Ovary (tissue), 7 donors: ENCODE measurements at regions not wholly inside any gene's neighbourhood (a gene's known extent, or its start where the extent isn't known, plus 50 kb on each side); places are given as distances from the start of the nearest gene placed in this dataset.

Experiments used
- DNase-seq, 5 donors: peaks; one replicate each; pipeline ENCODE4 v3.0.0-alpha.2; 2019 to 2020
- H3K27ac ChIP-seq, 2 donors: fragments of 200-600 bp; one replicate each; pipeline versions ENCODE4 v1.5.1 to v1.8.0; 2019 to 2022
- H3K27me3 ChIP-seq: fragments of 200-600 bp; one replicate; pipeline ENCODE4 v1.8.0; 2022
- H3K36me3 ChIP-seq: fragments of 200-600 bp; sonication (generic); one replicate; pipeline ENCODE4 v1.5.1; 2019
- H3K4me1 ChIP-seq: one replicate; pipeline ENCODE4 v1.8.1; 2013; ENCODE audit warnings: mild to moderate bottlenecking, moderate library complexity; ENCODE audit not compliant: insufficient read depth
- H3K4me3 ChIP-seq: fragments of 200-600 bp; sonication (generic); one replicate; pipeline ENCODE4 v1.5.1; 2017
- H3K9me3 ChIP-seq, 2 donors: fragments of 200-600 bp in 1 of 2; sonication (generic) in 1 of 2; one replicate each; pipeline versions ENCODE4 v1.5.1 to v1.8.1; 2013 to 2019; ENCODE audit warnings: mild to moderate bottlenecking in 1 of 2, moderate library complexity in 1 of 2
- EP300 ChIP-seq: sonication (generic); formaldehyde crosslinking; IDR thresholded peaks from one replicate; pipeline ENCODE4 v1.6.1; 2017; ENCODE audit warnings: antibody characterized with exemption
- POLR2A ChIP-seq: fragments of 450-650 bp; IDR thresholded peaks from one replicate; pipeline ENCODE4 v1.6.1; 2017; ENCODE audit warnings: antibody characterized with exemption, mild to moderate bottlenecking, moderate library complexity
- WGBS, 3 donors: extraction: QIAGEN DNeasy Blood & Tissue Kit in 1 of 3; methylation state at CpG; one replicate each; pipeline versions ENCODE4 v1.1.5 to v1.1.7; 2013 to 2017; 5-methylcytosine and 5-hydroxymethylcytosine counted together
- intact Hi-C, 4 donors: fragments of 100-400 bp; cut with DNase I; formaldehyde crosslinking; loops; one replicate each; pipeline versions ENCODE4 v1.11.0 to v1.15.1; 2022 to 2023
- TF ChIP-seq, protein P1 (sequence below), 3 donors: fragments of 450-650 bp in 2 of 3; fragments of 200-600 bp in 1 of 3; IDR thresholded peaks; one replicate each; pipeline versions ENCODE4 v1.5.1 to v1.8.0; 2016 to 2022; ENCODE audit warnings: antibody characterized with exemption in 3 of 3, mild to moderate bottlenecking in 1 of 3
- donor health status: DM: no; HTN: no; CAD: no; lungs with moderate emphysema.
- donor health status: DM: no; HTN: no; CAD: no.
- donor health status: Bipolar disorder and iron deficiency.
- donor health status: DM: no; HTN: no; CAD: no.
- donor health status: DM: yes; HTN: yes; CAD: no.

DNA sequence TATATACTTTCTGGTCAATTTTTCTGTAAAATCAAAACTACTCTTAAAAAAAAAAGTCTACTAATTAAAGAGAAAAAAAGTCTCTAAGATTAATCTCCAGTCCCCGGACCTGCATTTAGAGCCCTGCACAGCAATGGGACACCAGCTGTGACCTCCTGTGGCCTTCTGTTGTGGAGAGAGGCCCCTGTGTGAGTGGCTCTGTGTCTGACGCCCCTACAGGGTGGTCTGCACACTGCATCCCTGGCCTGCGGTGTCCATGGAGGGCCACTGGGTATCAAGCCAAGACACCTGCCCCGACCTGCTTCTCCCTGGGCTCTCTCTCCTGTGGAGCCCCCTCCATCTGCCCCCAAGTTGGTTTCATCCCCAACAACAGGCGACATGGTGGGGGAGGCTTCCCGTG is 248.0 kb upstream of the DIO3 start:
- H3K4me3 ChIP-seq = no peak overlapping the region
- TF ChIP-seq POLR2A (no peak), EP300 (no peak)
- TF ChIP-seq, protein P1, sequence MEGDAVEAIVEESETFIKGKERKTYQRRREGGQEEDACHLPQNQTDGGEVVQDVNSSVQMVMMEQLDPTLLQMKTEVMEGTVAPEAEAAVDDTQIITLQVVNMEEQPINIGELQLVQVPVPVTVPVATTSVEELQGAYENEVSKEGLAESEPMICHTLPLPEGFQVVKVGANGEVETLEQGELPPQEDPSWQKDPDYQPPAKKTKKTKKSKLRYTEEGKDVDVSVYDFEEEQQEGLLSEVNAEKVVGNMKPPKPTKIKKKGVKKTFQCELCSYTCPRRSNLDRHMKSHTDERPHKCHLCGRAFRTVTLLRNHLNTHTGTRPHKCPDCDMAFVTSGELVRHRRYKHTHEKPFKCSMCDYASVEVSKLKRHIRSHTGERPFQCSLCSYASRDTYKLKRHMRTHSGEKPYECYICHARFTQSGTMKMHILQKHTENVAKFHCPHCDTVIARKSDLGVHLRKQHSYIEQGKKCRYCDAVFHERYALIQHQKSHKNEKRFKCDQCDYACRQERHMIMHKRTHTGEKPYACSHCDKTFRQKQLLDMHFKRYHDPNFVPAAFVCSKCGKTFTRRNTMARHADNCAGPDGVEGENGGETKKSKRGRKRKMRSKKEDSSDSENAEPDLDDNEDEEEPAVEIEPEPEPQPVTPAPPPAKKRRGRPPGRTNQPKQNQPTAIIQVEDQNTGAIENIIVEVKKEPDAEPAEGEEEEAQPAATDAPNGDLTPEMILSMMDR (IDR thresholded peaks at IDR 0.05) = no peak
- H3K9me3 ChIP-seq = no peaks in the 10 kb centered on the region
- DNase-seq = no peak
- 62 to 79% (median 72%) methylated on average over 6 of the region's 6 CpGs for WGBS, 3 donors
- intact Hi-C loops = no loop called here
- no peaks in the 10 kb centered on the region for H3K36me3 ChIP-seq
- H3K27ac ChIP-seq = no peak overlapping the region
- H3K4me1 ChIP-seq = no peaks in the 10 kb centered on the region
- no peaks in the 10 kb centered on the region for H3K27me3 ChIP-seq

DNA sequence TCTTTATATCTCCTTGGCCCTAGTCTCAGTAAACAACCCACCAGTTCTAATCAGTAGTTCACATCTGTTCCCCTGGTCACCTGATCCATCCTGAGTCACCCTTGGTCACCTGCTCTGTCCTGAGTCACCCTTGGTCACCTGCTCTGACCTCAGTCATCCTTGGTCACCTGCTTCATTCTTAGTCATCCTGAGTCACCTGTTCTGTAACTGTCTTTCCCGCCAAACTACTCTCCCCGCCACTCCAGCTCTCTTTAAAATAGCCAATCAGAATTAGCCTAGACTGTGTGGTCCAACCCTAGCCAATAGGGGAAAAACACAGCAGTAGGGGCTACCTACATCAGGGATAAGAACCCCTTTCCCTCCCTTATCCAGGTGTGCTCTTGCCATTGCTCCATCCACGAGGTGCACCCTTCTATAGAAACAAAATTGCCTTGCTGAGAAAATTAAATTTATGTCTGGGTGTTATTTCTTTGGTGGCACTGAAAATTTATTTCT is 245.4 kb upstream of the DIO3 start:
- H3K9me3 ChIP-seq = no peaks in the 10 kb centered on the region
- TF ChIP-seq EP300 (no peak), POLR2A (no peak)
- TF ChIP-seq, protein P1 (IDR thresholded peaks at IDR 0.05) = no peak
- DNase-seq = no peak
- no peaks in the 10 kb centered on the region for H3K36me3 ChIP-seq
- no peaks in the 10 kb centered on the region for H3K27me3 ChIP-seq
- H3K27ac ChIP-seq = no peak overlapping the region
- no peaks in the 10 kb centered on the region for H3K4me1 ChIP-seq
- intact Hi-C loops = no loop called here
- 89 to 93% (median 92%) methylated on average over 3 of the region's 3 CpGs for WGBS, 3 donors
- H3K4me3 ChIP-seq = no peak overlapping the region

DNA sequence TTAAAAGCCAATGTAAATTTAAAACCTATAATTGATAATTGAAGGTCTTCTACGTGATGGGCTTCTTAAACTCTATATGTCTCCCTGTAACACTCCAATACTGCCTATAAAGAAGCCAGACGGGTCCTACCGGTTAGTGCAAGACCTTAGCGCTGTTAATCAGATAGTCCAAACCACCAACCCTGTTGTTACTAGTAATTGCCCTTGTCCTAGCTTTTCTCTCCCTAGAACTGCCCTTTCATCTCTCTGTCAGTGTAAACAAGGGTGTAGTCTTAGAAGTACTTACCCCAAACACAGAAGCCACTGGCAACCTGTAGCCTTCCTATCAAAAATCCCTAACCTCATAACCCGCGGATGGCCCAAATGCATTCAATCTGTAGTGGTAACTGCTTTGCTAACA is 243.0 kb upstream of the DIO3 start:
- intact Hi-C loops = no loop called here
- DNase-seq = no peak
- 82 to 87% (median 87%) methylated on average over 6 of the region's 6 CpGs for WGBS, 3 donors
- TF ChIP-seq, protein P1 (IDR thresholded peaks at IDR 0.05) = no peak
- TF ChIP-seq EP300 (no peak), POLR2A (no peak)
- Histone ChIP-seq H3K36me3 (no peaks in the 10 kb centered on the region), H3K27ac (no peak overlapping the region), H3K4me1 (no peaks in the 10 kb centered on the region), H3K9me3 (no peaks in the 10 kb centered on the region), H3K4me3 (no peak overlapping the region), H3K27me3 (no peaks in the 10 kb centered on the region)

DNA sequence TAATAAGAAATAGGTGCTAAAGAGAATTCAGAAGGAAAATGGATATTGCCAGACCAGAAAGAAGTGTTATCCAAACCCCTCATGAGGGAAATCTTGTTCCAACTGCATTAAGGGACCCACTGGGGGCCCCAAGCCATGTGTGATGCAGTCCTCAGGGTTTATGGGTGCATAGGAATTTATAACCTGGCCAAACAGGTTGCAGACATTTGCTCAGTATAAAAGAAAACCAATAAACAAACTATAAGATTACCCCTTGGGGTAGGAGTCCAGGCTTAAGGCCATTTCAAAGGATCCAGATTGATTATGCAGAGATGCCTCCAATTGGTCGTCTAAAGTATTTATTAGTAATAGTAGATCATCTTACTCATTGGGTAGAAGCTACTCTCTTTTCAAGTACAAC is 240.9 kb upstream of the DIO3 start:
- Histone ChIP-seq H3K9me3 (no peaks in the 10 kb centered on the region), H3K4me3 (no peak overlapping the region), H3K27ac (no peak overlapping the region), H3K27me3 (no peaks in the 10 kb centered on the region), H3K36me3 (no peaks in the 10 kb centered on the region), H3K4me1 (no peaks in the 10 kb centered on the region)
- DNase-seq = no peak
- intact Hi-C loops = no loop called here
- TF ChIP-seq POLR2A = no peak
- WGBS, 3 donors = 83 to 90% (median 84%) methylated on average over 1 of the region's 1 CpG

DNA sequence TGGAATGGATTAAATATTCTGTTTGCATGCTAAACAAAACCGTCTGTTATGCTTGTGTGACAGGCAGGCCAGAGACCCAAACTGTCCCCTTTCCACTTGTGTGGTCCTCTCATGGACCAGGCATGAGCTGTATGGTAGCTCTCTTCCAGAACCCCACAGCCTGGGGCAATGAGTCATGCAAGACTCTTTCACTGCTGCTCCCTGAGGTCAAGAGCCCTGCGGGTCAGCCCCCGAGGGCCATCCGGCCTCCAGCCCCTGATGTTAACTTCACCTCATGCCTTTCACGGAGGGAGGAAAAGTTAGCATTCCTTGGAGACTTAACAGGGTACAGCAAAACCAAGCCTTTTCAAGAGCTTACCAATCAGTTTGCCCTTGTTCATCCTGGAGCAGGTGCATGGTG is 239.1 kb upstream of the DIO3 start:
- TF ChIP-seq, protein P1 (IDR thresholded peaks at IDR 0.05) = no peak
- TF ChIP-seq POLR2A (no peak), EP300 (no peak)
- Histone ChIP-seq H3K9me3 (no peaks in the 10 kb centered on the region), H3K4me1 (no peaks in the 10 kb centered on the region), H3K4me3 (no peak overlapping the region), H3K36me3 (no peaks in the 10 kb centered on the region), H3K27ac (no peak overlapping the region), H3K27me3 (no peaks in the 10 kb centered on the region)
- WGBS, 3 donors = 74 to 82% (median 75%) methylated on average over 5 of the region's 5 CpGs
- no peak for DNase-seq
- intact Hi-C loops = no loop called here
